Keratinocyte (primary cell): ENCODE measurements at regions not wholly inside any gene's neighbourhood (a gene's known extent, or its start where the extent isn't known, plus 50 kb on each side); places are given as distances from the start of the nearest gene placed in this dataset.

ENCODE experiments used
- DNase-seq: peaks from one replicate; pipeline ENCODE4 v3.0.0-alpha.2; 2011; ENCODE audit warnings: low read depth, missing footprints, low spot score
- FAIRE-seq: peaks from 2 replicates; lab custom pipeline; 2011; peaks lifted over from hg19 to GRCh38; lab: Jason Lieb, UNC
- H2AFZ ChIP-seq: 2 replicates; pipeline ENCODE4 v1.6.0; 2012; ENCODE audit warnings: low read length, control low read depth, inconsistent platforms; ENCODE audit not compliant: control insufficient read depth
- H3K27ac ChIP-seq: 2 replicates; pipeline ENCODE4 v1.5.1; 2011; ENCODE audit warnings: low read length; ENCODE audit not compliant: control insufficient read depth, insufficient read depth
- H3K27me3 ChIP-seq: 3 replicates; pipeline ENCODE4 v1.6.0; 2011; ENCODE audit warnings: low read length; ENCODE audit not compliant: control insufficient read depth, insufficient read depth; ENCODE audit errors: extremely low read depth
- H3K36me3 ChIP-seq, 2 experiments: 2 replicates in 1 of 2; 3 replicates in 1 of 2; pipeline ENCODE4 v1.5.1; 2011; ENCODE audit warnings: low read length in 2 of 2, mild to moderate bottlenecking in 1 of 2; ENCODE audit not compliant: control insufficient read depth in 2 of 2, insufficient read depth in 2 of 2; ENCODE audit errors: extremely low read depth in 1 of 2
- H3K4me1 ChIP-seq: 3 replicates; pipeline ENCODE4 v1.5.1; 2011; ENCODE audit warnings: low read length; ENCODE audit not compliant: control insufficient read depth, insufficient read depth; ENCODE audit errors: extremely low read depth
- H3K4me2 ChIP-seq: 3 replicates; pipeline ENCODE4 v1.6.0; 2011; ENCODE audit warnings: low read depth, low read length; ENCODE audit not compliant: control insufficient read depth, insufficient read depth; ENCODE audit errors: extremely low read depth
- H3K4me3 ChIP-seq, 3 experiments: fragments of 200-600 bp in 1 of 3; sonication (generic) in 1 of 3; 2 replicates in 2 of 3; 3 replicates in 1 of 3; pipeline ENCODE4 v1.5.1; 2011 to 2016; ENCODE audit warnings: low read length in 3 of 3, mild to moderate bottlenecking in 3 of 3, control low read depth in 2 of 3, inconsistent platforms in 1 of 3, low read depth in 1 of 3, mixed read lengths in 1 of 3, mixed run types in 1 of 3, moderate library complexity in 1 of 3; ENCODE audit not compliant: control insufficient read depth in 2 of 3, insufficient read depth in 2 of 3; ENCODE audit errors: extremely low read depth in 1 of 3
- H3K79me2 ChIP-seq: 2 replicates; pipeline ENCODE4 v1.6.0; 2012; ENCODE audit warnings: low read length; ENCODE audit not compliant: control insufficient read depth, insufficient read depth
- H3K9ac ChIP-seq: 3 replicates; pipeline ENCODE4 v1.6.0; 2011; ENCODE audit warnings: low read length; ENCODE audit not compliant: control insufficient read depth, insufficient read depth; ENCODE audit errors: extremely low read depth
- H3K9me1 ChIP-seq: 3 replicates; pipeline ENCODE4 v1.6.0; 2011; ENCODE audit warnings: low read length; ENCODE audit not compliant: control insufficient read depth, insufficient read depth; ENCODE audit errors: extremely low read depth
- H3K9me3 ChIP-seq: 2 replicates; pipeline ENCODE4 v1.5.1; 2012; ENCODE audit warnings: low read depth, low read length; ENCODE audit not compliant: control insufficient read depth
- H4K20me1 ChIP-seq: 3 replicates; pipeline ENCODE4 v1.6.0; 2011; ENCODE audit warnings: low read length; ENCODE audit not compliant: control insufficient read depth, insufficient read depth; ENCODE audit errors: extremely low read depth
- CTCF ChIP-seq, 3 experiments: IDR thresholded peaks in 1 of 3; conservative IDR thresholded peaks in 1 of 3; optimal IDR thresholded peaks in 1 of 3; 2 replicates in 2 of 3; 3 replicates in 1 of 3; pipeline versions ENCODE3 to v1.5.1; 2011; ENCODE audit warnings: low read length in 3 of 3, mild to moderate bottlenecking in 3 of 3, moderate library complexity in 2 of 3, control low read depth in 1 of 3, inconsistent platforms in 1 of 3; ENCODE audit not compliant: insufficient read depth in 2 of 3; ENCODE audit errors: extremely low read depth in 1 of 3
- EZH2 ChIP-seq: IDR thresholded peaks from one replicate; pipeline ENCODE4 v1.6.1; 2012; ENCODE audit warnings: inconsistent platforms, mild to moderate bottlenecking, low read length, moderate library complexity
- dilution Hi-C: fragments of 300-500 bp; cut with MboI; formaldehyde crosslinking; loops from one replicate; pipeline ENCODE4 v1.7.0; 2020; ENCODE audit warnings: low sequenced_read_pairs; ENCODE audit not compliant: extremely low pct_ligation_motif_present

GRCh38 chr11:109223451-109223850, 198.5 kb upstream of the C11orf87 start:
- DNase-seq: no peak
- dilution Hi-C loops: no loop called here
- FAIRE-seq: no peak
- Histone ChIP-seq H3K36me3 (no peaks in the 10 kb centered on the region), H3K4me2 (no peak overlapping the region), H3K9ac (no peak overlapping the region), H3K9me3 (no peaks in the 10 kb centered on the region), H3K4me1 (no peaks in the 10 kb centered on the region), H3K4me3 (no peak overlapping the region), H3K9me1 (no peaks in the 10 kb centered on the region), H3K27ac (no peak overlapping the region), H4K20me1 (no peaks in the 10 kb centered on the region), H3K27me3 (no peaks in the 10 kb centered on the region), H3K79me2 (no peaks in the 10 kb centered on the region), H2AFZ (no peak overlapping the region)
- no peak for TF ChIP-seq CTCF (optimal IDR thresholded peaks at IDR 0.05 in 1 of 3, IDR thresholded peaks at IDR 0.05 in 1 of 3, conservative IDR thresholded peaks at IDR 0.05 in 1 of 3; ENCODE audit: extremely low read depth in 1 of 3, insufficient read depth in 2 of 3, low read length in 3 of 3)
- no peak for TF ChIP-seq EZH2

- no peaks in the 10 kb centered on the region for H3K4me1 ChIP-seq
- FAIRE-seq (no peak), DNase-seq (no peak)
- H3K9me3 ChIP-seq: no peaks in the 10 kb centered on the region
- H3K9me1 ChIP-seq: no peaks in the 10 kb centered on the region
- no peak overlapping the region for H3K9ac ChIP-seq
- no peaks in the 10 kb centered on the region for H3K36me3 ChIP-seq
- no peak overlapping the region for H3K27ac ChIP-seq
- dilution Hi-C loops: no loop called here
- H3K4me3 ChIP-seq: no peak overlapping the region
- no peak overlapping the region for H2AFZ ChIP-seq
- no peaks in the 10 kb centered on the region for H3K79me2 ChIP-seq
- H3K27me3 ChIP-seq: no peaks in the 10 kb centered on the region
- no peak for TF ChIP-seq EZH2
- TF ChIP-seq CTCF (optimal IDR thresholded peaks at IDR 0.05 in 1 of 3, IDR thresholded peaks at IDR 0.05 in 1 of 3, conservative IDR thresholded peaks at IDR 0.05 in 1 of 3; ENCODE audit: extremely low read depth in 1 of 3, insufficient read depth in 2 of 3, low read length in 3 of 3): no peak
- no peak overlapping the region for H3K4me2 ChIP-seq
- no peaks in the 10 kb centered on the region for H4K20me1 ChIP-seq
These were observed 192.3 kb upstream of the C11orf87 start for GRCh38 chr11:109229682-109230081.
